GM18868 (cell line): ENCODE measurements at regions not wholly inside any gene's neighbourhood (a gene's known extent, or its start where the extent isn't known, plus 50 kb on each side); places are given as distances from the start of the nearest gene placed in this dataset.

Source experiments
- ATAC-seq: cut with Tn5 transposase; IDR thresholded peaks from one replicate; pipeline ENCODE4 v1.9.1; 2021; ENCODE audit warnings: mild to moderate bottlenecking, moderate library complexity; ENCODE audit not compliant: unreplicated experiment

- ATAC-seq: no peak
These were observed 96.3 kb upstream of the RNF152 start for GRCh38 chr18:61989138-61989537.

- ATAC-seq: no peak
These were observed 95.3 kb upstream of the RNF152 start for GRCh38 chr18:61988100-61988499.

GRCh38 chr18:61985681-61986080 is 92.9 kb upstream of the RNF152 start:
- ATAC-seq: no peak

- no peak for ATAC-seq
These were observed 91.5 kb upstream of the RNF152 start for GRCh38 chr18:61984349-61984748.

GRCh38 chr18:61982475-61982874 is 89.7 kb upstream of the RNF152 start:
- ATAC-seq: peak; percentile 55

- no peak for ATAC-seq
These were observed 87.5 kb upstream of the RNF152 start for GRCh38 chr18:61980355-61980754.

GRCh38 chr18:61975526-61976326 is 82.9 kb upstream of the RNF152 start:
- ATAC-seq: peak; percentile 56

GRCh38 chr18:61973273-61974115 is 80.7 kb upstream of the RNF152 start:
- no peak for ATAC-seq

GRCh38 chr18:61972389-61973264 is 79.8 kb upstream of the RNF152 start:
- peak; percentile 91 for ATAC-seq

- no peak for ATAC-seq
These were observed 74.6 kb upstream of the RNF152 start for GRCh38 chr18:61967252-61967891.

GRCh38 chr18:61965311-61965710 is 72.5 kb upstream of the RNF152 start:
- ATAC-seq: no peak

- ATAC-seq: no peak
These were observed 71.8 kb upstream of the RNF152 start for GRCh38 chr18:61964616-61965015.

GRCh38 chr18:61963705-61964104 is 70.9 kb upstream of the RNF152 start:
- ATAC-seq: no peak

- no peak for ATAC-seq
These were observed 65.2 kb upstream of the RNF152 start for GRCh38 chr18:61957801-61958516.

- ATAC-seq: peak; percentile 40
These were observed 62.8 kb upstream of the RNF152 start for GRCh38 chr18:61955644-61956043.

- no peak for ATAC-seq
These were observed 61.4 kb upstream of the RNF152 start for GRCh38 chr18:61954096-61954746.

GRCh38 chr18:61953641-61954040 is 60.8 kb upstream of the RNF152 start:
- ATAC-seq: no peak

GRCh38 chr18:61953161-61953560 is 60.4 kb upstream of the RNF152 start:
- ATAC-seq: no peak

- no peak for ATAC-seq
These were observed 58.6 kb upstream of the RNF152 start for GRCh38 chr18:61951396-61951795.
